NCI-H146 treated with DMSO at 0.1 percent for 48 hours (cell line): ENCODE measurements at regions not wholly inside any gene's neighbourhood (a gene's known extent, or its start where the extent isn't known, plus 50 kb on each side); places are given as distances from the start of the nearest gene placed in this dataset.

Source experiments
- DNase-seq: peaks from one replicate; lab custom pipeline; 2025; ENCODE audit not compliant: unreplicated experiment; lab: John Stamatoyannopoulos, UW

GRCh38 chr10:29141761-29142160 lies 147.1 kb upstream of the LYZL1 start:
- DNase-seq, result no peak

- DNase-seq, result no peak
These were observed 146.2 kb upstream of the LYZL1 start for GRCh38 chr10:29142516-29143314.

DNA sequence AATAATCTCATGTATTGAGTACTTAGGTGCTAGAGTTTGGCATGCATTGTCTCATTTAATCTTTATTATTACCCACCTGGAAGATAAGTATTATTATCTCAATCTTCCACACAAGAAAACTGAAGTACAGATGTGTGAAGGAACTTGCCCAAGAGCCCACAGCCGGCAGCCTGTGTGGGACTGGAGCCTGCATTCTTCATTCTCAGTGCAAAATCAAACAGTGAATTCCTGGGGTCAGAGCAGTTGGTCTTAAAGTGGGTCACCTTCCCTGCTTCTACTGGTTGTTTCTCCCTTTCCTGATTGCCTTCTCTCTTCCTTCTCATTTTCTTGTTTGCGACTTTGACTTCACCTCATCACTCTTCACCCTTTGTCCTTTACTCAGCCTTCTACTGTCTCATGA lies 144.7 kb upstream of the LYZL1 start:
- DNase-seq, result no peak

DNA sequence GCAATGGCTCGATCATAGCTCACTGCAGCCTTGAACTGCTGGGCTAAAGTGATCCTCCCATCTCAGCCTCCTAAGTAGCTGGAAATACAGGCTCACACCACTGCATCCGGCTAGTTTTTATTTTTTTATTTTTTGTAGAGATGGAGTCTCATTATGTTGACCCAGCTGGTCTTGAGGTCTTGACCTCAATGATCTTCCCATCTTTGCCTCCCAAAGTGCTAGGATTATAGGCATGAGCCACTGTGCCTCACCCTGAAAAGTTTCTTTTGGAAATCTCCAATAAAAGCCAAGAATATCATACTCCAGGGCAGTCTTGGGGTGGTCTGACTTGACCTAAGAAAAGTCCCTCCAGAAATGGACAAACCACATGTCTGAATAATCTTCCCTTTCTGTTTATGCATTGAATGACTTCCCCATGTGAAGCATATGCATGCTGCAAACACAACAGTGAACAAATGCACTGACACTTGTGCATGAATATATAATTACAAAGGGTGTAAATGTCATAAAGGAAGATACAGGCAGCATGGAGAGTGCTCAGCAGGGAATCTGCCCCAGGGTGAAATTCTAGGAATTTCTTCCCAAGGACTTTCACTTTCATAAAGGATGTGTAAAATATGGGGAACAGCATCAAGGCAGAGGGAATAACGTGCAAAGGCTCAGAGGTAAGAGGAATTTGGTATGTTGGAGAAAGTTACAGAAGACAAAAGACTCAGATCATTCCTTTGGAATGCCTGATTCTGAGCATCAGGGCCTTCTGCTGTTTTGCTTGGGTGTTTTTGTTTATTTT lies 142.4 kb upstream of the LYZL1 start:
- DNase-seq, result no peak

- DNase-seq, result no peak
These were observed 138.9 kb upstream of the LYZL1 start for GRCh38 chr10:29150010-29150409.

DNA sequence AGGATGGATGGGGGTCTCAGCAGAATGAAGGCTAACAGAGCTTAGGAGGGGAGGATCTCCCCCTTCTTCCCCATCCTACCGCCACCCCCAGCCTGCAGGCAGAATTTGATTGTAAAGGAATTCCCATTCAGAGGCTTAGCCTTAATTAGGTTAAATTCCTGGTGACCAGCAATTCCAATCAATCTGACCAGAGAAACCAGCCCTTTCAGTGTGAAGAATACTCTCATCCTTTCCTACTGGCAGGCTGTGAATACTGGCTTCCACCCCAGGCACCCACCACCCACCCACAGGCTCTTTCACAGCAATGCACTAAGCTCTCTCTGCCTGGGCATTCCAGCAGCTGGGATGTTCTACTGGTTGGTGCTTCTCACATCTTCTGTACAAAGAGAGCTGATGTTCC lies 137.9 kb upstream of the LYZL1 start:
- DNase-seq, result no peak

- no peak for DNase-seq
These were observed 131.5 kb upstream of the LYZL1 start for GRCh38 chr10:29157321-29157720.

GRCh38 chr10:29158066-29158465 lies 130.8 kb upstream of the LYZL1 start:
- no peak for DNase-seq

DNA sequence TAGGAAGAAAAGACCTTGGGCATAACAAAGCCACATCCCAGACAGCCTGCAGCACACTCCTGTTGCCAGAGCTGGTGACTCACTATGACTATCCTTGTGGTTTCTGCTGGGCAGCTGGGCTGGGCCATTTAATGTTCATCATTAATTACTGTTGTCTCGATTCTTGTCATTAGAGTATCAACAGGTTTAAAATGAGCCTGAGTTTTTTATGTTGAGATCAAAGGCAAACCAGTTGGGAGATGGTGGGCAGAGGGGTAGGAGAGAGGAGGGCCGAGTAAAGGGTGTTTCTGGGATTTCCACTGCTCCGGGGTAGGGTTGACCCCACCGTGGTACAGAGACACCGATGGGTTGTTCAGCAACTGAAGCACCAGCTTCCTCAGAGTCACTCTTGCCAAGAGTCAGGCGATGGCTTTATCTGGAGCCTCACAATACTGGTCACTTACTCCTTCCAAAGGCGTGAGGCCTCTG lies 128.7 kb upstream of the LYZL1 start:
- no peak for DNase-seq

DNA sequence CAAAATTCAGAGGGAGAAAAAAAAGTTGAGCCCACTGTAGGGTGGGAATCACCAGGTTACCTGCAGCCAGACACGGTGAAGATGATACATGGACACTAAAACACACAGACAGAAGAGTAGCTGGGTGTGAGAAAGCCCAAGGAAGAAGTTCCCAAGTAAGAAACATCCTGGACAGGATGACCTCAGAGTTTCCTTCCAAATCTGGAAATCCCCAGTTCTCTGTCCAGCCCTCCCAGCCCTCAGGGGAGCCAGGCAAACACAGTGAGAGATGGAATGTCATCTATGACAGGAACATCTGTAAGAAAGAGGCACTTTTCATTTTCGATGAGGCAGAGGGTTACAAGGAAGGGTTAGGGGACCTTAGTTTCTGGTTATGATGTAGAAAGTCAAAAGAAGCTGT lies 125.1 kb upstream of the LYZL1 start:
- no peak for DNase-seq

GRCh38 chr10:29166713-29167112 lies 122.2 kb upstream of the LYZL1 start:
- DNase-seq, result no peak

DNA sequence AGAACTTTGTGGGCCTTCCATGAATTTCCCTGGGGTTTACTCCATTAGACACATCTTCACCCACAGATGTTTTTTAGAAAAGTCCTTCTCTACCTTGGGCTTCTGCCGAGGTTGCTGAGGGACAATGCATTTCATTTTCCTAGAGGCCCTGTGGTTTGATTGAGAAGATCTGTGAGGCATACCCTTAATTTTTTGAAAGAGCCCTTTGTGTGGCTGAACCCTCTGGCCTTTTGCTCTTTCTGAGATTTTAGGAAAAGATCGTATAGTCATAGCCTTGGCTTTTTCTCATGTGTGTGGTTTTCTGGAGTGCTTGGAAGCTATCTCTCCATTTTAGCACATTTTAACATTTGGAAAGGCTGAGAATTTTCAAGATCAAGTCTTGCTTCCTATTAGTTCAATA lies 119.8 kb upstream of the LYZL1 start:
- no peak for DNase-seq

- no peak for DNase-seq
These were observed 117.2 kb upstream of the LYZL1 start for GRCh38 chr10:29171717-29172116.

GRCh38 chr10:29174389-29174788 lies 114.5 kb upstream of the LYZL1 start:
- DNase-seq, result no peak

- no peak for DNase-seq
These were observed 111.7 kb upstream of the LYZL1 start for GRCh38 chr10:29176845-29177832.

GRCh38 chr10:29181936-29182335 lies 106.9 kb upstream of the LYZL1 start:
- no peak for DNase-seq

- no peak for DNase-seq
These were observed 105.4 kb upstream of the LYZL1 start for GRCh38 chr10:29183301-29183945.

DNA sequence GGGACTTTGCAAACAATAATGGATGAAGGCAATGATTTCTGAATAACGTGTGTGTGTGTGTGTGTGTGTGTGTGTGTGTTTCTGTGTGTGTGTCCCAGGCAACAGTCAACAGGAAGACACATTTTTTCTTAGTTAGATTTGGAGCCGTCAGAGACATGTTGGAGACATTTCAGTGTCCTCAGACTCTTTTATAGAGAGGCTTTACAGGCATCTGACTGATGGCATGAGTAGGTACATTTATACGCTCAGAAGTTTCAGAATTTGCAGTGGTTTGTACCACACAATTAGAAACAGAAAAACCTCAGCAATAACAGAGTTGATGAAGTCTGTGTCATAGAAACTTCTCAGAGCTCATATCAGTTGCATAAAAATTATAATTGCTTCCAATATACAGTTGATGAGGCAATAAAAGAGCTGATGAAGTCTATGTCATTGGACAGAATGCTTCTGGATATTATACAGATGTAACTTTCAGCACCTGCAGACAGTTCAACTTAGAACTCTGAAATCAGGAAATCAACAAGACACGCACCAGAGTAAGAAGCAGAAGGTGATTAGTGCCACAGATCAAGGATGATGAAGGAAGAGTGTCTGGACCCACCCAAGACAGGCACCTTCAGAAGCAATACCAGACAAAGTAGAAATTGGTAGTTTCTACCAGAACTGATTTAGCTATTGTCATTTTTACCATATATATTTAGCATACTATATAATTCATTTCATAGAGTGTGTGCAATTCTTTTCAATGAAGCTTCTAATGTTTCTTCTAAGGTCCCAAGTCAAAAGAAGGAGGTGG lies 104.5 kb upstream of the LYZL1 start:
- DNase-seq, result no peak

DNA sequence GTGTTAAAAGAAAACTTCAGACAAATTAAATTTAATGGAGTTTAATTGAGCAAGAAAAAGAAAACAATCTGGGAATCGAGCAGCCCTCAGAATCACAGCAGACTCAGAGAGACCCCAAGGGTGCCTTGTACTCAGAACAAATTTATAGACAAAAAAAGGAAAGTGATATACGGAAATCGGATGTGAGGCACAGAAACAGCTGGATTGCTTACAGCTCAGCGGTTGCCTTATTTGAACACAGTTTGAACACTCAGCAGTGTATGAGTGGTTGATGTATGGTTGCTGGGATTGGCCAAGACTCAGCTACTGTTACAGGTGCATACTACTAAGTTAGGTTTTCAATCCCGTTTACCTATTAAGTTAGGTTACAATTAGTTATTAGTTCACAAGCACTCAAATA lies 103.8 kb upstream of the LYZL1 start:
- no peak for DNase-seq

DNA sequence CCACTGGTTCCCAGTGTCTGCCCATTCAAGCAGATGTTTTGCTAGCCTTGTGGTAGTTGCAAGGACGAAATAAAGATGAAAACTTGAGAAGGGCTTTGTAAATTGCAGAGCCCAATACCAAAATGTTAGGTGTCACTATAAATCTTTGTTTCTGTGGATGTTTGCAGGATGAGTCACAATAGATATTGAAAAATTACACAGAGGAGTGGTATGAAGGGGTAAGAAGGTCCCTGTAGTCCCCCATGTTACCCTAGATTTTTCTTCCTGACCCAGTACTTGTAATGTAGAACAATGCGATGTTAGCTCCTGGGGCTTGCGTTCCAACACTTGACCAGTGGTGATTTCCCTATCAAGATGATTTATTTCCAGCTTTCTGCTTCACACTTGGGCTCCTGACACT lies 102.6 kb upstream of the LYZL1 start:
- DNase-seq, result no peak
